Tongue (tissue), 1 donor: ENCODE measurements at regions not wholly inside any gene's neighbourhood (a gene's known extent, or its start where the extent isn't known, plus 50 kb on each side); places are given as distances from the start of the nearest gene placed in this dataset.

Experiments
- DNase-seq: peaks from one replicate; pipeline ENCODE4 v3.0.0-alpha.2; 2015

- no peak for DNase-seq
Measured at GRCh38 chr10:92792661-92793060, 55.7 kb upstream of the EXOC6 start.
